K562 (cell line): ENCODE measurements at regions not wholly inside any gene's neighbourhood (a gene's known extent, or its start where the extent isn't known, plus 50 kb on each side); places are given as distances from the start of the nearest gene placed in this dataset.
"Not testable (repeated sequence)": the region's sequence is repeated elsewhere in the genome, so short reads cannot be mapped to it uniquely, and the experiment has no call there.

ENCODE experiments used
- ATAC-seq: fragments of 200-7000 bp; cut with Tn5 transposase; 3 replicates; pipeline ENCODE4 v1.9.1; 2020; ENCODE audit warnings: moderate library complexity
- BruUV-seq: library from RNA; stranded (reverse); fragments of 400-500 nt; replicated peaks from 2 replicates; lab custom pipeline; 2021; lab: Mats Ljungman, UMichigan
- CTCF ChIA-PET: fragments of 300-600 bp; formaldehyde crosslinking; extraction: SDS; loops from one replicate; lab custom pipeline; 2021; ENCODE audit warnings: low intra/inter-chr PET ratio; lab: Yijun Ruan, JAX
- POLR2A ChIA-PET: fragments of 300-600, 350-650 bp; sonication (Branson Sonifier 250); formaldehyde crosslinking; extraction: SDS; loops from one replicate; lab custom pipeline; 2021; ENCODE audit warnings: antibody characterized with exemption, inconsistent platforms; lab: Yijun Ruan, JAX
- DNase-seq, 4 experiments: peaks; one replicate each; pipeline versions ENCODE4 v3.0.0 to v3.0.0-alpha.2; 2011 to 2018; ENCODE audit warnings: low spot score in 3 of 4, mixed read lengths in 3 of 4; ENCODE audit errors: extremely low read depth in 1 of 4
- FAIRE-seq: peaks from 2 replicates; lab custom pipeline; 2011; peaks lifted over from hg19 to GRCh38; lab: Jason Lieb, UNC
- H2AFZ ChIP-seq: 2 replicates; pipeline ENCODE4 v1.6.0; 2011; ENCODE audit warnings: low read depth, low read length, control low read depth, inconsistent platforms
- H3K27ac ChIP-seq: fragments of 200-600 bp; 3 replicates; pipeline ENCODE4 v1.8.0; 2011; ENCODE audit warnings: low read depth, mild to moderate bottlenecking, control low read depth, inconsistent platforms, low read length, moderate library complexity, mixed read lengths; ENCODE audit errors: extremely low read depth
- H3K27me3 ChIP-seq, 2 experiments: fragments of 300-600 bp in 1 of 2; 2 replicates in 1 of 2; 3 replicates in 1 of 2; pipeline versions ENCODE4 v1.6.0 to v1.8.0; 2011; ENCODE audit warnings: inconsistent platforms in 2 of 2, low read length in 2 of 2, mild to moderate bottlenecking in 1 of 2, mixed read lengths in 1 of 2, moderate library complexity in 1 of 2; ENCODE audit not compliant: control insufficient read depth in 2 of 2, insufficient read depth in 2 of 2
- H3K36me3 ChIP-seq: fragments of 300-600 bp; 3 replicates; pipeline ENCODE4 v1.8.0; 2011; ENCODE audit warnings: mild to moderate bottlenecking, low read length, inconsistent platforms; ENCODE audit not compliant: control insufficient read depth, insufficient read depth
- H3K4me1 ChIP-seq, 2 experiments: fragments of 200-600 bp in 1 of 2; replicated peaks in 1 of 2; 2 replicates in 1 of 2; 3 replicates in 1 of 2; pipeline versions ENCODE4 v1.5.1 to v1.8.0; 2011; ENCODE audit warnings: inconsistent platforms in 2 of 2, low read length in 2 of 2, mild to moderate bottlenecking in 1 of 2, mixed read lengths in 1 of 2, moderate library complexity in 1 of 2; ENCODE audit not compliant: control insufficient read depth in 2 of 2, insufficient read depth in 2 of 2
- H3K4me2 ChIP-seq: 2 replicates; pipeline ENCODE4 v1.6.1; 2011; ENCODE audit warnings: low read length, control low read depth, inconsistent platforms, mixed read lengths; ENCODE audit not compliant: insufficient read depth
- H3K4me3 ChIP-seq: fragments of 200-600 bp; sonication (generic), shearing (Covaris generic); 2 replicates; pipeline ENCODE4 v1.5.1; 2016; ENCODE audit warnings: control low read depth, inconsistent platforms
- H3K79me2 ChIP-seq: fragments of 200-600 bp; 3 replicates; pipeline ENCODE4 v1.8.0; 2011; ENCODE audit warnings: low read length, inconsistent platforms; ENCODE audit not compliant: control insufficient read depth, insufficient read depth
- H3K9ac ChIP-seq, 2 experiments: 2 replicates each; pipeline versions ENCODE4 v1.6.0 to v1.6.1; 2011; ENCODE audit warnings: low read depth in 2 of 2, low read length in 2 of 2, control low read depth in 1 of 2, inconsistent platforms in 1 of 2, mild to moderate bottlenecking in 1 of 2, mixed read lengths in 1 of 2; ENCODE audit not compliant: insufficient read depth in 1 of 2
- H3K9me1 ChIP-seq: one replicate; pipeline ENCODE4 v1.6.0; 2011; ENCODE audit warnings: inconsistent platforms, mild to moderate bottlenecking, low read length, moderate library complexity; ENCODE audit not compliant: control insufficient read depth, insufficient read depth
- H3K9me3 ChIP-seq: replicated peaks from 2 replicates; pipeline ENCODE4 v1.5.1; 2011; ENCODE audit warnings: low read depth, low read length, inconsistent platforms; ENCODE audit not compliant: control insufficient read depth, insufficient read depth
- H4K20me1 ChIP-seq: replicated peaks from 2 replicates; pipeline ENCODE4 v1.6.1; 2011; ENCODE audit warnings: low read length, inconsistent platforms, mixed read lengths; ENCODE audit not compliant: control insufficient read depth, insufficient read depth
- WGBS: fragments of 100-300 bp; shearing (Covaris generic); methylation state at CpG from one replicate; pipeline ENCODE4 v1.1.6; 2016; ENCODE audit warnings: low coverage, mixed read lengths; ENCODE audit not compliant: insufficient coverage; ENCODE audit errors: missing lambda C conversion rate; 5-methylcytosine and 5-hydroxymethylcytosine counted together
- in situ Hi-C: fragments of 300-500 bp; cut with MboI; formaldehyde crosslinking; loops from 4 replicates; pipeline ENCODE4 v1.15.0; 2018; ENCODE audit warnings: inconsistent platforms, mixed read lengths
- intact Hi-C: fragments of 100-400 bp; cut with micrococcal nuclease; formaldehyde crosslinking; loops from 2 replicates; pipeline ENCODE4 v1.14.2; 2022

DNA sequence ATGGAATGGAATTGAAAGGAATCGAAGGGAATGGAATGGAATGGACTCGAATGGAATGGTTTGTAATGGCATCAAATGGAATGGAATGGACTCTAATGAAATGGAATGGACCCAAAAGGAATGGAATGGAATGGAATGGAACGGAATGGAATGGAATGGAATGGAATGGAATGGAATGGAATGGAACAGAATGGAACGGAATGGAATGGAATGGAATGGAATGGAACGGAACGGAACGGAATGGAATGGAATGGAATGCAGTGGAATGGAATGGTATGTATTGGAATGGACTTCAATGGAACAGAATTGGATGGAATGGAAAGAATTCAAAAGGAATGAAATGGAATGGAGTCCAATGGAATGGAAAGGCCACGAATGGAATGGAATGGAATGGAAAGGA, 240.0 kb downstream of the CCT8L2 start:
- DNase-seq, H4K20me1 ChIP-seq, H3K9me3 ChIP-seq, POLR2A ChIA-PET, intact Hi-C loops, BruUV-seq, H2AFZ ChIP-seq, H3K27me3 ChIP-seq, H3K4me1 ChIP-seq, H3K9ac ChIP-seq, H3K9me1 ChIP-seq, H3K79me2 ChIP-seq, FAIRE-seq, in situ Hi-C loops, ATAC-seq, H3K4me2 ChIP-seq, H3K4me3 ChIP-seq, CTCF ChIA-PET, H3K27ac ChIP-seq, H3K36me3 ChIP-seq: not testable (repeated sequence)
- no CpG with 5 or more reads among the region's 8 CpGs for WGBS

DNA sequence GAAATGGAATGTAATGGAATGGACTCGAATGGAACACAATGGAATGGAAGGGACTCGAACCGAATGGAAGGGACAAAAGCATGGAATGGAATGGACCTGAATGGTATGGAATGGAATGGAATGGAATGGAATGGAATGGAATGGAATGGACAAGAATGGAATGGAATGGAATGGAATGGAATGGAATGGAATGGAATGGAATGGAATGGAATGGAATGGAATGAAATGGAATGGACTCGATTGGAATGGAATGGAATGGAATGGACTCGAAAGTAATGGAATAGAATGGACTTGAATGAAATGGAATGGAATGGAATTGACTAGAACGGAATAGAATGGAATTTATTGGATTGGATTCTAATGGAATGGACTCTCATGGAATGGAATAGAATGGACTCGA, 245.5 kb downstream of the CCT8L2 start:
- H3K4me3 ChIP-seq, CTCF ChIA-PET, H3K27ac ChIP-seq, H3K9ac ChIP-seq, in situ Hi-C loops, DNase-seq, POLR2A ChIA-PET, FAIRE-seq, H3K9me1 ChIP-seq, H3K4me2 ChIP-seq, H3K36me3 ChIP-seq, H3K9me3 ChIP-seq, ATAC-seq, intact Hi-C loops, H4K20me1 ChIP-seq, H3K4me1 ChIP-seq, BruUV-seq, H3K27me3 ChIP-seq, H3K79me2 ChIP-seq, H2AFZ ChIP-seq: not testable (repeated sequence)
- WGBS, result no CpG with 5 or more reads among the region's 7 CpGs

DNA sequence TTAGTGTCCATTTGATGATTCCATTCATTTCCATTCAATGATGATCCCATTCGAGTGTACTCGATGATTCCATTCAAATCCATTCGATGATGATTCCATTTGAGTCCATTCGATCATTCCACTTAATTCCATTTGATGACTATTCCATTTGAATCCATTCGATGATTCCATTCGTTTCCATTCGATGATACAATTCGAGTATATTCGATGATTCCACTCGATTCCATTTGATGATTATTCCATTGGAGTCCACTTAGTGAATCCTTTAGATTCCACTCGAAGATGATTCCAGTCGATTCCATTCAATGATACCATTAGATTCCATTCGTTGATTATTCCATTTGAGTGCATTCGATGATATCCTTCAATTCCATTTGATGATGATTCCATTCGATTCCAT, 277.0 kb downstream of the CCT8L2 start:
- ATAC-seq, in situ Hi-C loops: not testable (repeated sequence)

More for the DNA sequence above, 277.0 kb downstream of the CCT8L2 start:
- H3K9me1 ChIP-seq, H3K4me1 ChIP-seq, FAIRE-seq, H3K9me3 ChIP-seq, H3K27ac ChIP-seq, POLR2A ChIA-PET, H3K4me2 ChIP-seq, H3K4me3 ChIP-seq, H3K36me3 ChIP-seq, DNase-seq, BruUV-seq, CTCF ChIA-PET, H2AFZ ChIP-seq, H4K20me1 ChIP-seq, H3K79me2 ChIP-seq, H3K9ac ChIP-seq, intact Hi-C loops, H3K27me3 ChIP-seq: not testable (repeated sequence)
- WGBS, result 0% methylated on average over 12 of the region's 15 CpGs
